ENCODE measurements at regions not wholly inside any gene's neighbourhood (a gene's known extent, or its start where the extent isn't known, plus 50 kb on each side); places are given as distances from the start of the nearest gene placed in this dataset.
"Not testable (repeated sequence)": the region's sequence is repeated elsewhere in the genome, so short reads cannot be mapped to it uniquely, and the experiment has no call there.

- no peak for DNase-seq (ENCODE audit: low read depth in 3 of 3)
Measured at GRCh38 chr14:87055007-87055406, 938.0 kb downstream of the GALC start.

- no peak for DNase-seq (ENCODE audit: low read depth in 3 of 3)
Measured at GRCh38 chr14:87052646-87053225, 940.2 kb downstream of the GALC start.

- no peak for DNase-seq (ENCODE audit: low read depth in 3 of 3)
Measured at GRCh38 chr14:87050421-87050820, 942.6 kb downstream of the GALC start.

GRCh38 chr14:87049950-87050349 is 943.0 kb downstream of the GALC start:
- no peak for DNase-seq (ENCODE audit: low read depth in 3 of 3)

- no peak for DNase-seq (ENCODE audit: low read depth in 3 of 3)
Measured at GRCh38 chr14:87046960-87047359, 946.0 kb downstream of the GALC start.

GRCh38 chr14:87045956-87046355 is 947.0 kb downstream of the GALC start:
- DNase-seq (ENCODE audit: low read depth in 3 of 3) = no peak

GRCh38 chr14:87045246-87045645 is 947.7 kb downstream of the GALC start:
- DNase-seq (ENCODE audit: low read depth in 3 of 3) = no peak

- no peak for DNase-seq (ENCODE audit: low read depth in 3 of 3)
Measured at GRCh38 chr14:87044807-87045206, 948.2 kb downstream of the GALC start.

GRCh38 chr14:87043667-87044200 is 949.2 kb downstream of the GALC start:
- DNase-seq (ENCODE audit: low read depth in 3 of 3) = no peak

GRCh38 chr14:87042354-87042753 is 950.6 kb downstream of the GALC start:
- no peak for DNase-seq (ENCODE audit: low read depth in 3 of 3)

GRCh38 chr14:87041290-87042020 is 951.5 kb downstream of the GALC start:
- DNase-seq (ENCODE audit: low read depth in 3 of 3) = no peak

- no peak for DNase-seq (ENCODE audit: low read depth in 3 of 3)
Measured at GRCh38 chr14:87034680-87035079, 958.3 kb downstream of the GALC start.

GRCh38 chr14:87030197-87030596 is 962.8 kb downstream of the GALC start:
- DNase-seq (ENCODE audit: low read depth in 3 of 3) = no peak

- not testable (repeated sequence) for DNase-seq (ENCODE audit: low read depth in 3 of 3)
Measured at GRCh38 chr14:87020106-87020505, 972.9 kb downstream of the GALC start.

- no peak for DNase-seq (ENCODE audit: low read depth in 3 of 3)
Measured at GRCh38 chr14:87018294-87018693, 974.7 kb downstream of the GALC start.

- no peak for DNase-seq (ENCODE audit: low read depth in 3 of 3)
Measured at GRCh38 chr14:87017335-87017734, 975.6 kb downstream of the GALC start.

GRCh38 chr14:87014856-87015255 is 978.1 kb downstream of the GALC start:
- no peak for DNase-seq (ENCODE audit: low read depth in 3 of 3)

- no peak for DNase-seq (ENCODE audit: low read depth in 3 of 3)
Measured at GRCh38 chr14:87013583-87013982, 979.4 kb downstream of the GALC start.

GRCh38 chr14:87008965-87009364 is 984.0 kb downstream of the GALC start:
- DNase-seq (ENCODE audit: low read depth in 3 of 3) = no peak

GRCh38 chr14:87005280-87005679 is 987.7 kb downstream of the GALC start:
- no peak for DNase-seq (ENCODE audit: low read depth in 3 of 3)

GRCh38 chr14:87002776-87003175 is 990.2 kb downstream of the GALC start:
- DNase-seq (ENCODE audit: low read depth in 3 of 3) = no peak

- no peak for DNase-seq (ENCODE audit: low read depth in 3 of 3)
Measured at GRCh38 chr14:87001333-87001732, 991.6 kb downstream of the GALC start.

GRCh38 chr14:87000081-87000480 is 992.9 kb downstream of the GALC start:
- no peak for DNase-seq (ENCODE audit: low read depth in 3 of 3)
